Kidney glomerular epithelial cell (primary cell): ENCODE measurements at regions not wholly inside any gene's neighbourhood (a gene's known extent, or its start where the extent isn't known, plus 50 kb on each side); places are given as distances from the start of the nearest gene placed in this dataset.
"Not testable (repeated sequence)": the region's sequence is repeated elsewhere in the genome, so short reads cannot be mapped to it uniquely, and the experiment has no call there.

ENCODE experiments used
- DNase-seq: peaks from one replicate; lab custom pipeline; 2025; lab: John Stamatoyannopoulos, UW

DNA sequence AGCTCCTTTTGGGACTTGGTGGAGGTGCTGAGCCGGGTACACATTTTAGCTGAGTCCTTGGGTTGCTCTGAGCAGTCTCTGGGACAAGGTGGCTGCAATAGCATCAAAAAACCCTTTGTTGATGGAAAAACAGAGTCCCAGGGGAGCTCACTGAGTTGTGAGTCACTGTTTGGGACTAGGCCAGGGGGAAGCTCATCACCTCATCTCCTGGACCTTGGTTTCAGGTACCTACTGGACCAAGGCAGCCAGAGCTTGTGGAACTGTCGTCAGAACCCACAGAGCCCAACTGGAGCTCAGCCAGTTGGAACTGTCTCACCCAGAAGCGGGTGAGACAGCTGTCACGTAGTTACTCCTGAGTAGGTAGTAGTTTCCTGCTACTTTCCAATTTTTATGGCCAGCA lies 146.7 kb downstream of the HLX start:
- peak; percentile 10 for DNase-seq

DNA sequence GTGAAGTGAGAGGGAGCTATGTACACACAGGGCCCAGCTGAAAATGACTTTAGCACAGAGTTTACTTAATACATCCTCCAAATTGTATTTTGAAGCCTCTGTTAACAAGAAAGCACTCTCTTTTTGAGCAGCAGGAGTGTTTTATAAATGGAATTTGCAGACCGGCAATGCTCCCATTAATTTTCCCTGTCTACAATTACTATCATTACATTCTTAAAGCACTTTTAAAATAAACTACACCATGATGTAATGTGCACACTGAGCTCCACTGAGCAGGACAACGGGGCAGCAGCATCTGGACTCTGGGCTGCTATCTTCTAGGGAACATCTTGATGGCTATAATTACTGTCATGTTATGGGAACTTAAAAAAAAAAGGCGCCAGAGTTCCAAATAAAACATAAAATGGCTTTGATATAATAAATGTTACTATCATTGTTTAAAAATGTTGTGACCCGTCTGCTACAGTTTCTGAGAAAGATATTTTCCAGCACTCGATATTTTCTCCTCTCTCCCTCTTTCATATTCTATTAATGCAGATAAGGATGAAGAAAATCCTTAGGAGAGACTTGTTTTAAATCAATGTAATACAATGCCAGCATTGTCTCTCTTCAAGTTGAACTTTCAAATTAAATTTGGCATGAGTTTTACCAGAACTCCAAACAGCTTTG lies 150.9 kb downstream of the HLX start:
- DNase-seq = no peak

DNA sequence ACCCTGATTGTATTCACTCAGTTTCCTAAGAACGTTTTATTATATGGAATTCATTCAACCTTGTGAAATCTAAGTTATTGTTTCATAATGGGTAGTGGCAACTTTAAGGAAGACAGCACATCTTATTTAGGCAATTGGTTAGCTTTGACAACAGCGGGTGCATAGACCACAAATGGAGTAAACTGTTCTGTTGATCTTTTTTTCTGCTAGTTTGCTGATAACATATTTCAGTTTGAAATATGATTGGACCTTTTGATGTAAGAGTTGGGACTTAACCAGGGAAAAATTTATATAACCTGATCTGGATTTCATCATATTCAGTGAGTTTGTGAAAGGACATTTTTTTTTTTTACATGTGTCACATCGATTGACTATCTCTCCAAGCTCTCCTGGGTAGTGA lies 151.7 kb downstream of the HLX start:
- DNase-seq = no peak

DNA sequence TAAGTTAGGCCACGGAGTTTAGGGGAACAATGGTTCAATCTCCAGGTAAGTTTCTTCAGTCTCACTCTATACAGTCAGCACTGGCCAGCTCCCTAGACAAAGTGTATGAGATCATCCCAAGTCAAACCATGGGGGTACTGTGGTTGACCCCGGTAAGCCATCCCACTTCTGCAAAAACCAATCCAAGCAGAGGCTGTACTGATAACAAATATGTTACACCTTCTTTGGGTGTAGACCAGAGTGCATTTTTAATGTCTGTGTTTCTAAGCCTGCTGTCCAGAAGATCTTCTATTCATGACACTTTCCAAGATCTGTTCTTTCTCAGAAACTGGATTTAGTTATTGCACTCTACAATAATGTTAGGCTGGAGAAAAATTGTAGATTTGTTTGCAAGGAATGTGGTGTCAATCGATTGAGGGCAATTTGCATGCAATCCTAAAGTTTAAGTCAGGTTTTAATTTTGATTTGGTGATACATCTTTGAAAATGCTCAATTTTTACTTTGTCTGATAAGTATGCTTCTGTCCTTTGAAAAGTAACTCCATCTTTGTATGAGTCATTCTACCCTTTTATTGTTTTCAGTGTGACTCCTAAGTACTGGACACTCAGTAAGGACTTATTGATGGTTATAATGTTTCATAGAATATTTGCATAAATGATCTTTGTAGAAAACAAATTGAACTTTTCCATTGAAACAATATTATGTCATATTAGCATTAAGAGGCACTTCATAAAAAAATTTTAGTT lies 152.4 kb downstream of the HLX start:
- no peak for DNase-seq

DNA sequence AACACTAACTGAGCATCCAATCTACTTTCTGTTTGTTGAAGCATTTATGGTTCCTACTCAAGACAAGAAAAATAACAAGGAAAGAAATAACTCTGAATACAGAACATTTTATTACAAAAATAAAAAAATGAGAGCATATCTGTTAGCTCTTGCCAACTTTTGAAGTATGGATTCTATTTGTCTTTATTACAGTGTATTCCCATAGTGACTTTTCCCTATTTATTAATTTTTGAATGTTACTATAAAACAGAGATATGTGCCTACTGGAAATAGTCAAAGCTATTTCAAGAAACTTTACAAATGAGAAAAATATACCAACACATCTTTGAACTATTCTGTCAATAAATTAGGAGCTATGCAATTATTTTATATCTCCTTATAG lies 153.0 kb downstream of the HLX start:
- no peak for DNase-seq

DNA sequence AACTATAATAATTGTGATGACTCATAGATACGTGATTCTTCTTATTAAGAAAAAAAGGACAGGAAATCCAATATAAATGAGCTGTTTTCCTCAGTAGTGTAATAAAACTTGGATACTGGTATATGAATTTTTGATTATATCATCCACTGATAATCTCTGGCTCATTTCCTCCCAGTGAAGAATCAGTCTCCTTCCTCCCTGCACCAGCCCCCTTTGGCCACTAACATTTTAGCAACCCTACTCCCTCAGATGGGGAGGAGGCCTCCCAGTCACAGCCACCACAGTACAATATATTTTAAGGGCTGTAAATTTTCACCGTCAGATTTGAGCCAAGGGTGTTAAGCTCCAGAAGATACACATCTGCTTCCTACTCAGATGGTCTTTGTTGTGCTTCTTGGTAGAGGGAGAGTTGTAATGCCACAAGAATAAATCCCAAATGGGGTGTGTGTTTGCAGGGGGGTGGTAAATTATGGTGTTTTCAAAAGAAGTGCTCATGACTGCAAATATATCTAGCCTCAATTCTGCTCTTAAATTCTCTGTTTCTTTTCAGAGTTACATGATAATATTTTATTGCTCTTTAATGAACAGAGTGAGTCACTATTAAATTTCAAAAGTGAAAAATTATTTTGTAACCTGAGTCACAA lies 153.5 kb downstream of the HLX start:
- no peak for DNase-seq

DNA sequence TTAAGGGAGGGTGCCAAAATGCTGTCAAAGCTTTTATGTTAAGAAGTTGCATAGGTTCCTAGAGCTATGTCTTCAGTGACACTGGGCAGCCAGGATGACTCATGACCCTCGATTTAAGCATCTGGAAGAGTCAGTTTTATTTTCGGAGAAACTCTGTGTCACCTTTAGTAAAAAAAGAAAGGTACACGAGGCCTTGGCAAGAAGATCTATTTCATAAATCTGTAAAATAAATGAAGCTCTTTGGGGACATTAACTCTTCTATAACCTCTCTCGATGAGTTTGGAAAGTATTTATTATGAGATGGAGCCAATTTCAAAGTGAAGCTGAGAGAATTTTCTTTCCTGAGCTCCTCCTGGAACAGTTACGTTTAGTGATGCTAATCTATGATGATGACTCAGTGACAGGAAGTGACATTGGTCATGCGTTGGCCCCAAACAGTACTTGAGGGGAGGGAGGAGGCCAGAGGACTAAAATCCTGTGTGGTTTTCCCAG lies 156.5 kb downstream of the HLX start:
- DNase-seq = no peak

DNA sequence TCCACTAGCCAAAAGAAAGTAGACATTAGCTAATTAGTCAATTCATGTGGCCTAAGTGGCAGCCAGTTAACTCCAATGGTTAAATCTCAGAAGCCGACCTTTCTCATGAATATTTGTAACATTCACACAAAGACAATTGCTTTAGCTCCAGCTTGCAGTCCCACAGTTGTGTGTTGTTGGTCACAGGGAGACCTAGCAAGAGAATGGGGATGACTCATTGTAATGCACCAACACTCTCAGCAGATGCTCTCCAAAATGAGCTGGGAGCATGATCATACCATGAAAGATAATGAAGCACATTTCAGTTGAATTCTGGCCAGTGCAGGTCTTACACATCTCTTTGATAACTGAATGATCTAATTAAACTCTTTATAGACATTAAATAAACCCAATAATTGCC lies 160.4 kb downstream of the HLX start:
- DNase-seq = peak; percentile 6

DNA sequence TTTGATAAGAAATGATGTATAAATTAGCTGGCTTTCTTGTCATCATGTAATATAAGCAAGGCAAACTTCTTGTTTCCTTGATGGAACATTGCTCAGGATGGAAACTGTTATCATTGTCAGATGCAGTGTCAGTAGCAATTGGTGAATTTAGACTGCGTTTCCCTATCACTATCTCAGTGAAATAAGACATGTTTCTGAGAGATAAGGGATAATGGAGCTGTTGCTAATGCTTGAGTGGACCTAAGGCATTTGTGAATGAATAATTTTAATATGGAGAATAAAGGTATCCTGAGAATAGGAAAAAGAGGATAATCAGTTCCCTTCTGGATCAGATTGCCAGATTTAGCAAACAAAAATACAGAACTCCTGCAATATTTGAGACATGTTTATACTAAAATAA lies 160.9 kb downstream of the HLX start:
- DNase-seq = no peak

DNA sequence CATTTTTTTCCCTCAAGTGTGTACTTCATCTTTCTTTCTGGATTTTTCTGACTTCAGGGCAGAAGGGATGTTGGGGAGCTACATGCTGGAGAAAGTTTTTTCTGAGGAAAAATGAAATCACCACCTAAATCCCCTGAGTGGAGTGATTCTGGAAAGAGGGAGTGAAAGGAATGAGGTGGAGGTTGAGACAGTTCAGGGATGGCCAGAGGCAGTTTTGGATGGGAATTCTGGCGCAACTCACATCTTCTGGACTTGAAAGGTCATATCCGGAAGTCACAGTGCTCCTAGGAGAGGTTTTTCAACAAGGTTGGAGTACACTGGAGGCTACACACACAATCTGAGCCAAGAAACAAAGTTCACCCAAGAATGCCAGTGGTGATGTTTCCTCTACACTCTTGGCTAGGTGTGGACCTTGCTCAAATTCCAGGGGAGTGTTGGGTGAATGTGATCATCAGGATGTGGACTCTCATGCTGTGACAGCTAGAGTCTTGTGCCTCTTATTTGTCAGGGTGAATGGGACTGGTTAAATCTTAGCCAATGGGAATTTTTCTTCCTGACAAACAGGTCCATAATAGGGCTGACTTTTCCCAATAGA lies 161.5 kb downstream of the HLX start:
- no peak for DNase-seq

DNA sequence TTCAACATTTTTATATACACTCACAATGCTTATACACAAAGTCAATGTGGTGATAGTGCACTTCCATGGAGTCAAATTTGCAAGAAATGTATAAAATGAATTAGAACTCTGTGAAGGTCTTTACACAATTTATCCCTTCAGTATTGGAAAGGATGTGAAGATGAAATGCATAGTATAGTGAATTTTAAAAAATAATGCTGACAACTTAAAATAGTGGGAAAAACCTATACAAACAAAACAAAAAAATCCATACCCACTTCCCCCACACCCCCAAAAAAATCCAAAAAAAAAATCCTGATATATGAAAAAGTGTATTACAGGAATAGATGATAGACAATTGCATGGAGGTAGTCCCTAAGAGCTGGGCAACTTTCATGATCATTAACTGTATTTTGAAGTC lies 165.3 kb downstream of the HLX start:
- no peak for DNase-seq

DNA sequence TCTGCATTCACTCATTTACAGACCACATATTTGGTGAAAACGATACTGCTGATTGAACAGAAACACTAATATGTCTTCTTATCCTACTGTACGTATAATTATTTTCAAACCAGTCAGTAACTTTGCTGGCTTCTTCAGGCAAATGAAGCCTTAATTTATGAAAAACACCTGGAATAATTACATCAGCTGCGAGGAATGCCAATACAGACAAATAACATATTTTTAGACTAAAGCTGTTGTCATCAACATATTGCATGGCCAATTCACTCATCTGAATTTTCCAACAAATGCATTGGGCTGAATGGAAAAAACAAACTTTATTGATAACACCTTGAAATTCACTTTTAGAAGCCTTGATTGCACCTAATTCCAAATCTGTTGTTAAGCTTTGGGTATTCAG lies 165.9 kb downstream of the HLX start:
- no peak for DNase-seq

DNA sequence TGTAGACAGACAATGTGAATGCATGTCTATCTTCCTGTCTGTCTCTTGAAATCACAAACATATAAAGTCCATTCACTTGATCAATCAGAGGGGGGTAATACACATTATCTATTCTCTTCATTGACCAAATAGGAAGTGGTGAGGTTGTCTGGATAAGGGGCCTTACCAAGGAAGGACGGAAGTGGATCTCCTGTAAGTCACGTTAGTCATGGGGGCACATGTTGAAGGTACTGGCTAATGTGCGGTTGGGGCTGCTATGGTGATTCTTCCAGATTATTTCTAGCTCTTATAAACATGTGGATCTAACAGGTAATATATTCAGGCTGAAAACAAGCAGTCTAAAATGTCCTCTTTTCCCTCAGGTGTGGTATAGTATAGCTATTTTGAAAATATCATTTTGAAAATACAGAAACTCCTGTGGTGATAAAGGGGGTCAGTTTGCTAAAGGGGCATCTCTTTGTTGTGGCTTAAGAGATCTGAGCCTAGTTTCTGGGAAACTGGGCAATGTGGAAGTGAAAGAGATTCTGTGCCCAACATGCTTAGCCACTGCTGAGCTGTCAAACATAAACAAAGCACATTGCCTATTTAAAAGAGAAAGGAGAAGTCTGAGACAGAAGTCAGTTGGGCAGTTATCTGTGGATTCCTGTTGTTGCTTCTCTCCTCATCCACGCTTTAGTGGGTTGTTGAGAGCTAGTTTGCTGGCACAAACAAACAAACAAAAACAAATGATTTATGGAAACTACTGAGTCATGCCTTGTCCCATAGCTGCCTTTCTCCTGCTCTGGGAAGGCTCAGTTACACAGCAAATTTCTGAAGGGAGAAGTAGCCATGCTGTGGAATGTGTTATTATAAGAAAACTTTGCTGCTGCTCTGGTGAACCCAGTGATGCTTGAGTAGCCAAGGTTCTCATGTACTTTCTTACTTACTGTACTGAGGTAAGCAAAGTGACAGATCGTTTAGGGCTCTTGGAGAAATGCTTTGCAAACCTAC lies 166.9 kb downstream of the HLX start:
- DNase-seq = peak; percentile 77

DNA sequence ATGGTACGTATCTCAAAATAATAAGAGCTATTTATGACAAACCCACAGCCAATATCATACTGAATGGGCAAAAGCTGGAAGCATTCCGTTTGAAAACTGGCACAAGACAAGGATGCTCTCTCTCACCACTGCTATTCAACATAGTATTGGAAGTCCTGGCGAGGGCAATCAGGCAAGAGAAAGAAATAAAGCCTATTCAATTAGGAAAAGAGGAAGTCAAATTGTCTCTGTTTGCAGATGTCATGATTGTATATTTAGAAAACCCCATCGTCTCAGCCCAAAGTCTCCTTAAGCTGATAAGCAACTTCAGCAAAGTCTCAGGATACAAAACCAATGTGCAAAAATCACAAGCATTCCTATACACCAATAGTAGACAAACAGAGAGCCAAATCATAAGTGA lies 172.1 kb downstream of the HLX start:
- not testable (repeated sequence) for DNase-seq

DNA sequence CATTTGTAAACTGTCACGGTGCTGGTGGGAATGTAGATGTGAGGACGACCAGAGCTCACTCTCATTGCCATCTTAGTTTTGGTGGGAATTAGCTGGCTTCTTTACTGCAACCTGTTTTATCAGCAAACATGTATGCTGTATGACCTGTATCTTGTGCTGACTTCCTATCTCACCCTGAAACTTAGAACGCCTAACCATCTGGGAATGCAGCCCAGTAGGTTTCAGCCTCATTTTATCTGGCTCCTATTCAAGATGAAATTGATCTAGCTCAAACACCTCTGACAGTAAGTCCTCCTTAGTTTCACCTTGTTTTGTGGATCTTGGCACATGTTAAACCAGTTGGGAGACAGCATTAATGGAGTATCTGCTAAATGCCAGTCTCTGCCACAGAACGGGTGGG lies 174.6 kb downstream of the HLX start:
- no peak for DNase-seq

DNA sequence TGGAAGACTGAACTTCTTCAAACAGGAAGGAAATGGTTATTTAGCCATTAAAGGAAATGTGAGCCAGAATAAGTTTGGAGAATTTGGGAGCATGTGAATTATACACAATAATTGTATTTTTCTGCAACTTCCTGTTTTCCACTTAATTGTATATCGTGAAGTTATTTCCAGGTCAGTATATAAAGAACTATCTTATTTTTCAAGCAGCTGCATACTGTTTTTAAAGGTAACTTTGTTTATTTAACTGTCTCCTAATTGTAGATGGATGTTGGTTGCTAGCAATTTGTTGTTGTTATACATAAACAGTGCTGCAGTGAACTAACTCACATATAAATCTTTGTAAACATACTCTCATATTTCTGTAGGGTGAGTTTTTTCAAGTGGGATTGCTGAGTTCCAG lies 180.3 kb downstream of the HLX start:
- DNase-seq = no peak

DNA sequence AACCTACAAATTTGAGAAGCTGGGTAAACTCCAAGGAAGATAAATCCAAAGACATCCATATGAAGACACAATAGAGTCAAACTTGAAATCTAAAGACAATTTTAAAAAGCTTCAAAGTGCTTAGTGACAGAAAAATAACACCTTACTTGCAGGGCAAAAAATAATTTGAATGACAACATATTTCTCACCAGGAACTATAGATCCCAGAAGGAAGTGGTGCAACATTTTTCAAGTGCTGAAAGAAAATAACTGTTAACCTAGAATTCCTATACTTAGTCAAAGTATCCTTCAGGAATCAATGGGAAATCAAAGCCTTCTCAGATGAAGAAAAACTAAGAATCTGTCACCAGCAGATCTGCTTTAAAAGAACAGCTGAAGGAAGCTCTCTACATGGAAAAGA lies 184.4 kb downstream of the HLX start:
- DNase-seq = no peak

DNA sequence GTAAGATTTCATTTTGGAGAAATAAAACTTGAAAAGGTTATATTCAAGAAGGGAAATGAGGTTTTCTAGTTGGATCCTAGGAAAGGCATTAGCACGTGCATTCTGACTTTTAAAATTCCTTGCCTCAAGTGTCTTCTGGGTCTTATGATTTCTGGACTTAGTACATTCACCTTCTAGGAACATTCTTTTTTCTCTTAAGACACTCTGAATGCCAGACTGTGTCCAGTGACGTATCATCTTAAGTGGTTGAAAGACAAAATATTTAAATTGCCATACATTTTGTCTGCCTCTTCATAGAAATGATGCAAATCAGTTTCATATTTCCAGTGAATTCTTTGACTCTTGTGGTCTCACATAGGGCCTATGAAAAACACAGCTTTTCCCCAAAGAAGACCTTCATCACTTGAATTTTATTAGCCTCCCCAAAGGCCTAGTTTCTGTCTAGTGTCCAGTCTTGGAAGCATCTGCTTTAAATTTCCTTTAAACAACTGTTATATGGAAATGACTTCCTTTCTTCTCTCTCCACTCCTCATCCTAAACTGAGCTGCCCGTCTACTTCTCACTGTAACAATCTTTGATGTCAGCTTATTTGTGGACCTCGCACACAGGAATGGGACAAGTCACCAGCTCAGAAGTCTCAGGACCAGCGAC lies 187.2 kb downstream of the HLX start:
- no peak for DNase-seq

DNA sequence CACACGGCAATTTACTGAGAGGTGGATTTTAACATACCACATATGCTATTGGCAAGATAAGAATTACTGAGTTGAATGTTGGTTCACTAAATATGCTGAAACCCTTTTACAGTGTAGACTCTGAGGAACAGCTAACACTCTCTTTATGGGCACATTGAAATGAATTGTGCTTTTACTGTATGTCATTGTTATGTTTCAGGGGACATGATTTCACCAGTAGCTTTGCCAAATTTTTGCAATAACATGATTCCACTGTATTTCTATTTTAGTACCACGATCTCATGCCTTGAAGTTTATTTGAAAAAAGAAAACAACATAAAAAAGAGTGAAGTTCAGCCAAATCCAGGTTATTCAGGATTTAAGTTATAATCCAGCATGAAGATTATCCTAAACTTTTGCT lies 188.5 kb downstream of the HLX start:
- DNase-seq = no peak

DNA sequence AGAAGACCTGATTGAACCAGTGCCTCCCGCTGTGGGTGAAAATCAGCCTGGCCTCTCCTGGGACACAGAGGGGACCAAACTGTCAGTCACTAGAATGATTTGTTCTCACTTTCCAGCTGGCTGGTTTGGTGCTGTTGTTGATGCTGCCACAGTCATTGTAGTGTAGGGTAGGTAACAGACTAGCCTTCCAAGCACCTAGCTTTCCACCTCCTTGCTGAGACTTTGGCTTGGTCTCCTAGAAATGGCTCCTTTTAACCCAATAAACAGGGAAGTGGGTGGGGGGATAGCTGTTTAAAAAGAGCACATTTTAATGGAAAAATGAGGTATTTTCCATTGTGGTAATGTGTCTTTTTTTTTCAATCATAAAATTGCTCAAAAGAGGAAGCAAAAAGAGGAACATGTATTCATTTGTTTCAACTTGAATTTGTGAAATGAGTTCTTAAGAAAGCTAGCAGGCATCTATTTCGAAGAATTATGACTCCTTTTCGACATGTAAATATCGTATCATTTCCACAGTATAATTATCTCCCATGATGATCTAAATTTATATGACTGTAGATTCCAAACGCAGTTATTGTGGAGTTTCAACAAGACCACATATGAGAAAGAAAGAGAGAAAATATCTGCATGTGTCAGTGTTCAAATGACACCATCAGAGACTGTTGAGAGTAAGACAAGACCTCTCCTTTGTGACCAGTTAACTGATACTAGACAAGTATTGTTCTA lies 190.1 kb downstream of the HLX start:
- no peak for DNase-seq

DNA sequence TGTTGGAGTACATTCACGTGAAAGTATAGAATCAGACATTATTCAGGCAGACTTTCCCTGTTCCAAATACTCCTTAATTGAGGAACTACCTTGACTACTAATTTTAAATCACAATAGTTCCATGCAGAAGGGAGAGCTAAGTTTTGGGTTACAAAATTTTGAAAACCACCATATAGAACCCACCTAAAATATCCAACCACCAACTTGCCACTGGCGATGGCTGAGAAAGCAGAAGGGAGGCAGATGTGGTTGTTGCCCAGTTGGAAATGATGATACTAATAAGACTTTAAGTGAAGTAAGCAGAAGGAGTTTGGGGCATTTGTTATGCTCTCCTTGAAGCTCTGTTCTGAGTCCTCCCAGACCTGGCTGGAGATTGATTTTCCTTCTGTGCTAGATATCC lies 190.7 kb downstream of the HLX start:
- DNase-seq = no peak
